Caco-2 (cell line): ENCODE measurements at regions not wholly inside any gene's neighbourhood (a gene's known extent, or its start where the extent isn't known, plus 50 kb on each side); places are given as distances from the start of the nearest gene placed in this dataset.

ENCODE experiments used
- BruUV-seq: library from RNA; stranded (reverse); fragments of 400-500 nt; replicated peaks from 2 replicates; lab custom pipeline; 2021; lab: Mats Ljungman, UMichigan
- CTCF ChIA-PET: fragments of 300-600 bp; sonication (Branson Sonifier 250); formaldehyde crosslinking; loops from one replicate; lab custom pipeline; 2022; ENCODE audit warnings: antibody characterized with exemption; lab: Charles Lee
- POLR2A ChIA-PET: fragments of 300-600 bp; sonication (Branson Sonifier 250); formaldehyde crosslinking; loops from one replicate; lab custom pipeline; 2022; ENCODE audit warnings: antibody characterized with exemption; lab: Charles Lee
- DNase-seq, 2 experiments: peaks; one replicate each; pipeline versions ENCODE4 v3.0.0 to v3.0.0-alpha.2; 2020 to 2022
- H3K27me3 ChIP-seq: replicated peaks from 2 replicates; pipeline ENCODE4 v1.6.0; 2011; ENCODE audit warnings: low read length; ENCODE audit not compliant: control insufficient read depth, insufficient read depth
- H3K36me3 ChIP-seq: 2 replicates; pipeline ENCODE4 v1.5.1; 2011; ENCODE audit warnings: low read length; ENCODE audit not compliant: control insufficient read depth, insufficient read depth
- H3K4me1 ChIP-seq: fragments of 250-450 bp; sonication (Bioruptor Pico); 2 replicates; pipeline ENCODE4 v1.5.1; 2020; ENCODE audit warnings: mild to moderate bottlenecking
- H3K4me3 ChIP-seq: 2 replicates; pipeline ENCODE4 v1.5.1; 2011; ENCODE audit warnings: low read depth, mild to moderate bottlenecking, control low read depth, low read length
- H3K9me3 ChIP-seq: fragments of 250-450 bp; sonication (Bioruptor Pico); 2 replicates; pipeline ENCODE4 v1.5.1; 2020; ENCODE audit warnings: mild to moderate bottlenecking, moderate library complexity
- H3K27ac Mint-ChIP-seq: one replicate; pipeline ENCODE4 v1.8.0; 2022; ENCODE audit warnings: mixed read lengths; ENCODE audit not compliant: unreplicated experiment
- H3K27me3 Mint-ChIP-seq: one replicate; pipeline ENCODE4 v1.8.0; 2022; ENCODE audit warnings: mixed read lengths; ENCODE audit not compliant: insufficient read depth, unreplicated experiment
- H3K36me3 Mint-ChIP-seq: one replicate; pipeline ENCODE4 v1.8.0; 2022; ENCODE audit warnings: mild to moderate bottlenecking, mixed read lengths; ENCODE audit not compliant: insufficient read depth, unreplicated experiment
- H3K4me1 Mint-ChIP-seq: one replicate; pipeline ENCODE4 v1.8.0; 2022; ENCODE audit warnings: low read depth, mixed read lengths; ENCODE audit not compliant: unreplicated experiment
- H3K4me3 Mint-ChIP-seq: one replicate; pipeline ENCODE4 v1.8.0; 2022; ENCODE audit warnings: mild to moderate bottlenecking, moderate library complexity, mixed read lengths; ENCODE audit not compliant: unreplicated experiment
- H3K9me3 Mint-ChIP-seq: one replicate; pipeline ENCODE4 v1.8.0; 2022; ENCODE audit warnings: mixed read lengths; ENCODE audit not compliant: unreplicated experiment
- CTCF ChIP-seq, 2 experiments: fragments of 200-600 bp in 1 of 2; IDR thresholded peaks; 1 replicate in 1 of 2; 2 replicates in 1 of 2; pipeline versions ENCODE4 v1.5.1 to v1.8.0; 2011 to 2022; ENCODE audit warnings: antibody characterized with exemption in 1 of 2, control low read depth in 1 of 2, inconsistent platforms in 1 of 2, low read depth in 1 of 2, low read length in 1 of 2, mild to moderate bottlenecking in 1 of 2, moderate library complexity in 1 of 2; ENCODE audit not compliant: insufficient read depth in 1 of 2, severe bottlenecking in 1 of 2, unreplicated experiment in 1 of 2
- intact Hi-C: fragments of 100-400 bp; cut with micrococcal nuclease; formaldehyde crosslinking; loops from one replicate; pipeline ENCODE4 v1.10.0; 2022; ENCODE audit not compliant: unreplicated experiment

- no peaks in the 10 kb centered on the region for H3K36me3 ChIP-seq
- no peaks in the 10 kb centered on the region for H3K9me3 Mint-ChIP-seq
- BruUV-seq = no TSS peak
- DNase-seq = no peak
- intact Hi-C loops = no loop called here
- H3K9me3 ChIP-seq = no peaks in the 10 kb centered on the region
- ChIA-PET CTCF (no interaction called here), POLR2A (no interaction called here)
- no peaks in the 10 kb centered on the region for H3K4me1 ChIP-seq
- H3K36me3 Mint-ChIP-seq = no peaks in the 10 kb centered on the region
- H3K27me3 Mint-ChIP-seq = peaks cover 7% of the 10 kb centered on the region
- no peaks in the 10 kb centered on the region for H3K27me3 ChIP-seq
- H3K4me1 Mint-ChIP-seq = no peaks in the 10 kb centered on the region
- H3K27ac Mint-ChIP-seq = no peak overlapping the region
- H3K4me3 ChIP-seq = no peak overlapping the region
- no peak for TF ChIP-seq CTCF (IDR thresholded peaks at IDR 0.05; ENCODE audit: insufficient read depth in 1 of 2, low read depth in 1 of 2, low read length in 1 of 2, severe bottlenecking in 1 of 2, unreplicated experiment in 1 of 2)
- no peak overlapping the region for H3K4me3 Mint-ChIP-seq
These were observed 50.3 kb upstream of the TMX1 start for GRCh38 chr14:51189600-51190376.
